ENCODE measurements at regions not wholly inside any gene's neighbourhood (a gene's known extent, or its start where the extent isn't known, plus 50 kb on each side); places are given as distances from the start of the nearest gene placed in this dataset.

DNA sequence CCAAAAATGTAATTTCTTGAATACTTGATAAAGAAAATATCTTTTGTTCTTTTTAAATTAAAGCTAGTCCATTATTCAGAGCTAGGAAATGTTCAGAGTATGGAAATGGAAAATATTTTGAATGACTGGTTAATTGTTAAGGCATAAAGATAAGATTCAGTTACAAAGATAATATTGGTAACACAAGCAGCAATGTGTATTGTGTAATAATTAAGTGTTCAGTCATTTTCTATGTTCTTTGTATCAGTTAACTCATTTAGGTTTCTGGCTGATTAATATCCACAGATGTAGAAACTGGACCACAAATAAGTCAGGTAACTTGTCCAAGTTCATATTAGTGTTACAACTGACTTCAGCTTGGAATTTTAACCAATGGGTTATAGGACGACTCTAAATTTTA, 442.2 kb upstream of the MANEA start:
- no peaks in the 10 kb centered on the region for H3K79me2 ChIP-seq (ENCODE audit: control insufficient read depth, insufficient read depth, low read length)
- ChIA-PET POLR2A (no interaction called here), RAD21 (ENCODE audit: unreplicated experiment) (no interaction called here), SMC1A (ENCODE audit: uncharacterized antibody, unreplicated experiment) (interaction anchor here (1.0 kb wide), 1 partner anchor 10 kb away, joined by 4 read pairs; no protein-coding TSS in a partner anchor), CTCF (interaction anchor here (0.6 kb wide), 1 partner anchor 1077 kb away, joined by 3 read pairs; no protein-coding TSS in a partner anchor)
- WGBS (ENCODE audit: insufficient coverage, insufficient replicate concordance, low lambda C conversion rate, missing lambda C conversion rate) = 0% methylated on average over 1 of the region's 1 CpG
- no peak overlapping the region for H3K4me2 ChIP-seq (ENCODE audit: control insufficient read depth, insufficient read depth)
- H2AFZ ChIP-seq (ENCODE audit: control insufficient read depth, low read depth, low read length) = no peak overlapping the region
- no peaks in the 10 kb centered on the region for H3K9me3 ChIP-seq (replicated peaks; ENCODE audit: control insufficient read depth, insufficient read depth, low read length)
- H3K27me3 ChIP-seq (replicated peaks in 1 of 2; ENCODE audit: control insufficient read depth in 2 of 2, insufficient read depth in 2 of 2, low read length in 1 of 2) = no peaks in the 10 kb centered on the region
- no TSS peak for BruUV-seq (replicated peaks)
- no peak overlapping the region for H3K4me3 ChIP-seq
- H3K4me1 ChIP-seq (ENCODE audit: control insufficient read depth, insufficient read depth, low read length) = no peaks in the 10 kb centered on the region
- no peaks in the 10 kb centered on the region for H4K20me1 ChIP-seq (ENCODE audit: control insufficient read depth, insufficient read depth)
- in situ Hi-C loops (cut with MboI) = no loop called here
- FAIRE-seq (no peak), ATAC-seq (no peak), DNase-seq (ENCODE audit: low read depth, low spot score) (no peak)
- no peak overlapping the region for H3K27ac ChIP-seq (ENCODE audit: control insufficient read depth, insufficient read depth)
- H3K9ac ChIP-seq (ENCODE audit: control insufficient read depth, insufficient read depth, low read length) = no peak overlapping the region
- intact Hi-C loops (cut with micrococcal nuclease; ENCODE audit: unreplicated experiment) = no loop called here
- H3K36me3 ChIP-seq (ENCODE audit: control insufficient read depth in 2 of 2, insufficient read depth in 2 of 2, low read length in 1 of 2) = no peaks in the 10 kb centered on the region
- TF ChIP-seq ZBED1 (IDR thresholded peaks at IDR 0.05; ENCODE audit: borderline replicate concordance) (no peak), USF1 (IDR thresholded peaks at IDR 0.05; ENCODE audit: borderline replicate concordance, extremely low read length, insufficient read depth, low read depth, low read length) (no peak), BCL3 (IDR thresholded peaks at IDR 0.05; ENCODE audit: borderline replicate concordance, insufficient read depth, low read depth, low read length, poor library complexity, severe bottlenecking) (no peak), EZH2 (IDR thresholded peaks at IDR 0.05; ENCODE audit: borderline replicate concordance, control insufficient read depth, low read depth, low read length) (no peak), RFX5 (IDR thresholded peaks at IDR 0.05; ENCODE audit: low read depth, low read length) (no peak), NRF1 (conservative IDR thresholded peaks at IDR 0.05; ENCODE audit: low read depth, low read length) (no peak), CBFB (IDR thresholded peaks at IDR 0.05; ENCODE audit: low read depth) (no peak), CEBPZ (IDR thresholded peaks at IDR 0.05; ENCODE audit: low read depth, low read length) (no peak), IKZF2 (IDR thresholded peaks at IDR 0.05) (no peak), NR2C1 (IDR thresholded peaks at IDR 0.05) (no peak), RB1 (IDR thresholded peaks at IDR 0.05; ENCODE audit: borderline replicate concordance) (no peak), GABPA (IDR thresholded peaks at IDR 0.05; ENCODE audit: low read depth) (no peak), SREBF2 (IDR thresholded peaks at IDR 0.05; ENCODE audit: low read length) (no peak), ETV6 (conservative IDR thresholded peaks at IDR 0.05 in 1 of 2, IDR thresholded peaks at IDR 0.05 in 1 of 2; ENCODE audit: borderline replicate concordance in 1 of 2, low read depth in 1 of 2) (no peak), SPI1 (IDR thresholded peaks at IDR 0.05; ENCODE audit: borderline replicate concordance, insufficient read depth, low read depth, low read length) (no peak)
- TF ChIP-seq, protein P1, sequence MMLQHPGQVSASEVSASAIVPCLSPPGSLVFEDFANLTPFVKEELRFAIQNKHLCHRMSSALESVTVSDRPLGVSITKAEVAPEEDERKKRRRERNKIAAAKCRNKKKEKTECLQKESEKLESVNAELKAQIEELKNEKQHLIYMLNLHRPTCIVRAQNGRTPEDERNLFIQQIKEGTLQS (IDR thresholded peaks at IDR 0.05; ENCODE audit: borderline replicate concordance, extremely low read depth, low read depth, low read length) = no peak

Measured in GM12878 (cell line).